OCI-LY7 (cell line): ENCODE measurements at regions not wholly inside any gene's neighbourhood (a gene's known extent, or its start where the extent isn't known, plus 50 kb on each side); places are given as distances from the start of the nearest gene placed in this dataset.

ENCODE experiments used
- CTCF ChIP-seq: fragments of 200-600 bp; sonication (generic); conservative IDR thresholded peaks from 2 replicates; pipeline ENCODE4 v1.5.1; 2014; ENCODE audit warnings: mild to moderate bottlenecking, antibody characterized with exemption, low read length, moderate library complexity, mixed read lengths
- EZH2phosphoT487 ChIP-seq: fragments of 200-600 bp; sonication (generic); IDR thresholded peaks from 2 replicates; pipeline ENCODE4 v1.6.1; 2018; ENCODE audit warnings: low read depth, borderline replicate concordance, mild to moderate bottlenecking, mixed run types, antibody characterized with exemption, low read length, moderate library complexity, mixed read lengths

DNA sequence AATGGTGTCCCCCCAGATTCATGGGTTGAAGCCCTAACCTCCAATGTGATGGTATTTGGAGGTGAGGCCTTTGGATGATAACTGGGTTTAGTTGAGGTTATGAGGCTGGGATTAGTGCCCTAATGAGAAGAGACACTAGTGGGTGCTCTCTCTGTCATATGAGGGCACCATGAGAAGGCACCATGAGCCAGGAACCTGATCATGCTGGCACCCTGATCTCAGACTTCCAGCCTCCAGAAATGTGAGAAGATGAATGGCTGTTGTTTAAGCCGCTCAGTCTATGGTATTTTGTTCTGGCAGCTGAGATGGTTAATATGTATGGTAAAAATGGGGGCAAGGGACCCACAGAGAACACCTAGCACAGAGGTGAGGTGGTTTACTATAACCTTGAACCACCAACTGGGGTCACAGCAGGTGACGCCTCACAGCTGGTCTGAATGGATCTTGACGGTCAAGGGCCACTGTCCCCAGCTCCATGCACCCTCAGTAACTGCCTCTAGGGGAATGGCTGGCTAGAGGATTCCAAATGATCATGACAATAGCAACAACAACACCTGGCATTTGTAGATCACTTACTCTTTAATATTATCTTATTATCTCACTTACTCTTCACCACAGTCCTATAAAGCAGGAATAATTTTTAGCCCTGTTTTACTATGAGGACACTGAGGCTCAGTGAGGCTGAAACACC is 57.1 kb downstream of the FOXI1 start:
- TF ChIP-seq CTCF (no peak), EZH2phosphoT487 (no peak)
